ENCODE measurements at regions not wholly inside any gene's neighbourhood (a gene's known extent, or its start where the extent isn't known, plus 50 kb on each side); places are given as distances from the start of the nearest gene placed in this dataset.

DNA sequence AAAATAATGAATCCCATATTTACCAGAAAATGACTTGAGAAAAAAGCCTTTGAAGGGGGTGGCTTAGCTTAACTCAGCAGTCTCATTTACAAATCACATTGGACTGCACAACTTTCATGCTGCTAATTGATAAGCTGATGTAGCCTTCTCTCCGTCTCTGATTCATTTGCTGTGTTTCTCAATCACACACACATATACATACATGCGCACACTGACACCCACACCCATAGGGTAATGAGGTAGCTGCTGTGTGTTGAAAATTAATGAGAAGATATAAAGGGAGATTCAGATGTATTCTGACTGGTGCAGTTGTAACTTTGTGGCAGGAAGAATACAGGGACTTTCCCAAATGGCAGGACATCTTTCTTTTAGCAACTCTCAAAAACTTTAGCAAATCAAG lies 141.9 kb upstream of the GCFC2 start:
- CTCF ChIA-PET: no interaction called here
- no TSS peak for BruUV-seq (replicated peaks)
- intact Hi-C loops (cut with micrococcal nuclease): no loop called here

More for the DNA sequence above, 141.9 kb upstream of the GCFC2 start:
- no peak overlapping the region for H2AFZ ChIP-seq (ENCODE audit: low read depth, low read length, poor library complexity, severe bottlenecking)
- H4K20me1 ChIP-seq (ENCODE audit: insufficient read depth): no peaks in the 10 kb centered on the region
- TF ChIP-seq SP1 (IDR thresholded peaks at IDR 0.05; ENCODE audit: low read depth) (no peak), EGR1 (IDR thresholded peaks at IDR 0.05; ENCODE audit: low read depth) (no peak), ATF3 (IDR thresholded peaks at IDR 0.05) (no peak), ZNF274 (IDR thresholded peaks at IDR 0.05; ENCODE audit: low read depth, low read length) (no peak), CEBPB (IDR thresholded peaks at IDR 0.05; ENCODE audit: low read depth) (no peak), RAD21 (IDR thresholded peaks at IDR 0.05; ENCODE audit: low read depth) (no peak), SRF (IDR thresholded peaks at IDR 0.05; ENCODE audit: low read depth) (no peak), ELF1 (IDR thresholded peaks at IDR 0.05; ENCODE audit: borderline replicate concordance, low read depth) (no peak), SIN3A (IDR thresholded peaks at IDR 0.05; ENCODE audit: low read depth) (no peak), ZBTB33 (IDR thresholded peaks at IDR 0.05; ENCODE audit: extremely low read depth, insufficient replicate concordance, low read length) (no peak), JUND (IDR thresholded peaks at IDR 0.05) (no peak), CBX3 (IDR thresholded peaks at IDR 0.05; ENCODE audit: low read depth) (no peak), POLR2A (IDR thresholded peaks at IDR 0.05; ENCODE audit: borderline replicate concordance, extremely low read depth, insufficient read depth, insufficient read length) (no peak), YY1 (IDR thresholded peaks at IDR 0.05; ENCODE audit: extremely low read depth, insufficient replicate concordance, low read depth, low read length) (no peak), POLR2AphosphoS5 (IDR thresholded peaks at IDR 0.05; ENCODE audit: low read depth, low read length) (no peak)
- TF ChIP-seq, protein P1, sequence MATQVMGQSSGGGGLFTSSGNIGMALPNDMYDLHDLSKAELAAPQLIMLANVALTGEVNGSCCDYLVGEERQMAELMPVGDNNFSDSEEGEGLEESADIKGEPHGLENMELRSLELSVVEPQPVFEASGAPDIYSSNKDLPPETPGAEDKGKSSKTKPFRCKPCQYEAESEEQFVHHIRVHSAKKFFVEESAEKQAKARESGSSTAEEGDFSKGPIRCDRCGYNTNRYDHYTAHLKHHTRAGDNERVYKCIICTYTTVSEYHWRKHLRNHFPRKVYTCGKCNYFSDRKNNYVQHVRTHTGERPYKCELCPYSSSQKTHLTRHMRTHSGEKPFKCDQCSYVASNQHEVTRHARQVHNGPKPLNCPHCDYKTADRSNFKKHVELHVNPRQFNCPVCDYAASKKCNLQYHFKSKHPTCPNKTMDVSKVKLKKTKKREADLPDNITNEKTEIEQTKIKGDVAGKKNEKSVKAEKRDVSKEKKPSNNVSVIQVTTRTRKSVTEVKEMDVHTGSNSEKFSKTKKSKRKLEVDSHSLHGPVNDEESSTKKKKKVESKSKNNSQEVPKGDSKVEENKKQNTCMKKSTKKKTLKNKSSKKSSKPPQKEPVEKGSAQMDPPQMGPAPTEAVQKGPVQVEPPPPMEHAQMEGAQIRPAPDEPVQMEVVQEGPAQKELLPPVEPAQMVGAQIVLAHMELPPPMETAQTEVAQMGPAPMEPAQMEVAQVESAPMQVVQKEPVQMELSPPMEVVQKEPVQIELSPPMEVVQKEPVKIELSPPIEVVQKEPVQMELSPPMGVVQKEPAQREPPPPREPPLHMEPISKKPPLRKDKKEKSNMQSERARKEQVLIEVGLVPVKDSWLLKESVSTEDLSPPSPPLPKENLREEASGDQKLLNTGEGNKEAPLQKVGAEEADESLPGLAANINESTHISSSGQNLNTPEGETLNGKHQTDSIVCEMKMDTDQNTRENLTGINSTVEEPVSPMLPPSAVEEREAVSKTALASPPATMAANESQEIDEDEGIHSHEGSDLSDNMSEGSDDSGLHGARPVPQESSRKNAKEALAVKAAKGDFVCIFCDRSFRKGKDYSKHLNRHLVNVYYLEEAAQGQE (IDR thresholded peaks at IDR 0.05; ENCODE audit: low read depth): no peak
- TF ChIP-seq, protein P2, sequence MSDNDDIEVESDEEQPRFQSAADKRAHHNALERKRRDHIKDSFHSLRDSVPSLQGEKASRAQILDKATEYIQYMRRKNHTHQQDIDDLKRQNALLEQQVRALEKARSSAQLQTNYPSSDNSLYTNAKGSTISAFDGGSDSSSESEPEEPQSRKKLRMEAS (IDR thresholded peaks at IDR 0.05): no peak
- no peak for DNase-seq (ENCODE audit: low read depth, low spot score)
- ChIA-PET POLR2A (no interaction called here), RAD21 (ENCODE audit: low non-redundant PET in 1 of 2, low total read pairs in 2 of 2, uncharacterized antibody in 2 of 2, unreplicated experiment in 2 of 2) (no interaction called here)
- H3K4me2 ChIP-seq (ENCODE audit: low read length): no peak overlapping the region
- H3K4me3 ChIP-seq (replicated peaks in 1 of 2; ENCODE audit: low read depth in 1 of 2, low read length in 2 of 2): no peak overlapping the region
- no peaks in the 10 kb centered on the region for H3K36me3 ChIP-seq (ENCODE audit: control insufficient read depth in 1 of 2, insufficient read depth in 2 of 2, low read length in 2 of 2)
- peaks cover 0 to 6% of the 10 kb centered on the region in 2 experiments; a peak in 1 of 4 replicates for H3K9me3 ChIP-seq (ENCODE audit: control insufficient read depth in 1 of 2, insufficient read depth in 1 of 2, low read depth in 1 of 2, low read length in 2 of 2)
- H3K79me2 ChIP-seq (ENCODE audit: insufficient read depth, low read length): no peaks in the 10 kb centered on the region
- H3K9me2 ChIP-seq (ENCODE audit: insufficient read depth): no peaks in the 10 kb centered on the region
- H3K27ac ChIP-seq (ENCODE audit: low read depth, low read length): no peak overlapping the region
- no peaks in the 10 kb centered on the region for H3K4me1 ChIP-seq (ENCODE audit: control insufficient read depth in 1 of 2, insufficient read depth in 2 of 2, low read length in 2 of 2)
- no peaks in the 10 kb centered on the region for H3K27me3 ChIP-seq (ENCODE audit: insufficient read depth, low read length)
- H3K9ac ChIP-seq (ENCODE audit: low read length): no peak overlapping the region
- ATAC-seq: no peak
